K562 (cell line): ENCODE measurements at regions not wholly inside any gene's neighbourhood (a gene's known extent, or its start where the extent isn't known, plus 50 kb on each side); places are given as distances from the start of the nearest gene placed in this dataset.

ENCODE experiments used
- ATAC-seq: fragments of 200-7000 bp; cut with Tn5 transposase; 3 replicates; pipeline ENCODE4 v1.9.1; 2020; ENCODE audit warnings: moderate library complexity
- BruUV-seq: library from RNA; stranded (reverse); fragments of 400-500 nt; replicated peaks from 2 replicates; lab custom pipeline; 2021; lab: Mats Ljungman, UMichigan
- CTCF ChIA-PET: fragments of 300-600 bp; formaldehyde crosslinking; extraction: SDS; loops from one replicate; lab custom pipeline; 2021; ENCODE audit warnings: low intra/inter-chr PET ratio; lab: Yijun Ruan, JAX
- POLR2A ChIA-PET: fragments of 300-600, 350-650 bp; sonication (Branson Sonifier 250); formaldehyde crosslinking; extraction: SDS; loops from one replicate; lab custom pipeline; 2021; ENCODE audit warnings: antibody characterized with exemption, inconsistent platforms; lab: Yijun Ruan, JAX
- DNase-seq, 4 experiments: peaks; one replicate each; pipeline versions ENCODE4 v3.0.0 to v3.0.0-alpha.2; 2011 to 2018; ENCODE audit warnings: low spot score in 3 of 4, mixed read lengths in 3 of 4; ENCODE audit errors: extremely low read depth in 1 of 4
- FAIRE-seq: peaks from 2 replicates; lab custom pipeline; 2011; peaks lifted over from hg19 to GRCh38; lab: Jason Lieb, UNC
- H2AFZ ChIP-seq: 2 replicates; pipeline ENCODE4 v1.6.0; 2011; ENCODE audit warnings: low read depth, low read length, control low read depth, inconsistent platforms
- H3K27ac ChIP-seq: fragments of 200-600 bp; 3 replicates; pipeline ENCODE4 v1.8.0; 2011; ENCODE audit warnings: low read depth, mild to moderate bottlenecking, control low read depth, inconsistent platforms, low read length, moderate library complexity, mixed read lengths; ENCODE audit errors: extremely low read depth
- H3K27me3 ChIP-seq, 2 experiments: fragments of 300-600 bp in 1 of 2; 2 replicates in 1 of 2; 3 replicates in 1 of 2; pipeline versions ENCODE4 v1.6.0 to v1.8.0; 2011; ENCODE audit warnings: inconsistent platforms in 2 of 2, low read length in 2 of 2, mild to moderate bottlenecking in 1 of 2, mixed read lengths in 1 of 2, moderate library complexity in 1 of 2; ENCODE audit not compliant: control insufficient read depth in 2 of 2, insufficient read depth in 2 of 2
- H3K36me3 ChIP-seq: fragments of 300-600 bp; 3 replicates; pipeline ENCODE4 v1.8.0; 2011; ENCODE audit warnings: mild to moderate bottlenecking, low read length, inconsistent platforms; ENCODE audit not compliant: control insufficient read depth, insufficient read depth
- H3K4me1 ChIP-seq, 2 experiments: fragments of 200-600 bp in 1 of 2; replicated peaks in 1 of 2; 2 replicates in 1 of 2; 3 replicates in 1 of 2; pipeline versions ENCODE4 v1.5.1 to v1.8.0; 2011; ENCODE audit warnings: inconsistent platforms in 2 of 2, low read length in 2 of 2, mild to moderate bottlenecking in 1 of 2, mixed read lengths in 1 of 2, moderate library complexity in 1 of 2; ENCODE audit not compliant: control insufficient read depth in 2 of 2, insufficient read depth in 2 of 2
- H3K4me2 ChIP-seq: 2 replicates; pipeline ENCODE4 v1.6.1; 2011; ENCODE audit warnings: low read length, control low read depth, inconsistent platforms, mixed read lengths; ENCODE audit not compliant: insufficient read depth
- H3K4me3 ChIP-seq: fragments of 200-600 bp; sonication (generic), shearing (Covaris generic); 2 replicates; pipeline ENCODE4 v1.5.1; 2016; ENCODE audit warnings: control low read depth, inconsistent platforms
- H3K79me2 ChIP-seq: fragments of 200-600 bp; 3 replicates; pipeline ENCODE4 v1.8.0; 2011; ENCODE audit warnings: low read length, inconsistent platforms; ENCODE audit not compliant: control insufficient read depth, insufficient read depth
- H3K9ac ChIP-seq, 2 experiments: 2 replicates each; pipeline versions ENCODE4 v1.6.0 to v1.6.1; 2011; ENCODE audit warnings: low read depth in 2 of 2, low read length in 2 of 2, control low read depth in 1 of 2, inconsistent platforms in 1 of 2, mild to moderate bottlenecking in 1 of 2, mixed read lengths in 1 of 2; ENCODE audit not compliant: insufficient read depth in 1 of 2
- H3K9me1 ChIP-seq: one replicate; pipeline ENCODE4 v1.6.0; 2011; ENCODE audit warnings: inconsistent platforms, mild to moderate bottlenecking, low read length, moderate library complexity; ENCODE audit not compliant: control insufficient read depth, insufficient read depth
- H3K9me3 ChIP-seq: replicated peaks from 2 replicates; pipeline ENCODE4 v1.5.1; 2011; ENCODE audit warnings: low read depth, low read length, inconsistent platforms; ENCODE audit not compliant: control insufficient read depth, insufficient read depth
- H4K20me1 ChIP-seq: replicated peaks from 2 replicates; pipeline ENCODE4 v1.6.1; 2011; ENCODE audit warnings: low read length, inconsistent platforms, mixed read lengths; ENCODE audit not compliant: control insufficient read depth, insufficient read depth
- ARID1B ChIP-seq: fragments of 450-650 bp; IDR thresholded peaks from 2 replicates; pipeline ENCODE4 v1.6.1; 2016; ENCODE audit warnings: antibody characterized with exemption, mild to moderate bottlenecking, inconsistent platforms
- CBFA2T2 ChIP-seq: fragments of 450-650 bp; conservative IDR thresholded peaks from 2 replicates; pipeline ENCODE4 v1.6.1; 2017; ENCODE audit warnings: mild to moderate bottlenecking
- CBFA2T3 ChIP-seq: fragments of 450-650 bp; IDR thresholded peaks from 2 replicates; pipeline ENCODE4 v1.6.1; 2017
- FOS ChIP-seq: IDR thresholded peaks from 3 replicates; pipeline ENCODE4 v1.6.1; 2011; ENCODE audit not compliant: insufficient read length; ENCODE audit errors: extremely low read depth
- HMGN3 ChIP-seq: IDR thresholded peaks from 2 replicates; pipeline ENCODE4 v1.6.1; 2011; ENCODE audit warnings: borderline replicate concordance, low read depth, mild to moderate bottlenecking, mixed read lengths, low read length; ENCODE audit not compliant: insufficient read length; ENCODE audit errors: extremely low read depth
- KHSRP ChIP-seq: fragments of 450-650 bp; IDR thresholded peaks from 2 replicates; pipeline ENCODE4 v1.6.1; 2017
- MTA2 ChIP-seq: fragments of 450-650 bp; IDR thresholded peaks from 2 replicates; pipeline ENCODE4 v1.6.1; 2016; ENCODE audit warnings: low read depth
- MXD1 ChIP-seq: fragments of 250-450 bp; sonication (Bioruptor Pico); IDR thresholded peaks from 2 replicates; pipeline ENCODE4 v1.8.0; 2021; ENCODE audit warnings: borderline replicate concordance, mild to moderate bottlenecking, moderate library complexity; ENCODE audit not compliant: poor library complexity, severe bottlenecking
- NFIC ChIP-seq: fragments of 450-650 bp; IDR thresholded peaks from 2 replicates; pipeline ENCODE4 v1.6.1; 2017; ENCODE audit warnings: mild to moderate bottlenecking, inconsistent platforms
- SMARCA4 ChIP-seq: fragments of 450-650 bp; IDR thresholded peaks from 2 replicates; pipeline ENCODE4 v1.6.1; 2016
- TAF7 ChIP-seq: fragments of 450-650 bp; IDR thresholded peaks from 2 replicates; pipeline ENCODE4 v1.6.1; 2016; ENCODE audit warnings: missing genetic modification characterization, missing compliant biosample characterization
- VEZF1 ChIP-seq: fragments of 200-800 bp; sonication (Bioruptor generic); IDR thresholded peaks from 2 replicates; pipeline ENCODE4 v1.6.1; 2017; ENCODE audit warnings: missing genetic modification characterization, missing compliant biosample characterization
- ZBTB7A ChIP-seq: IDR thresholded peaks from 2 replicates; pipeline ENCODE4 v1.6.1; 2011; ENCODE audit warnings: low read depth, mild to moderate bottlenecking, low read length, moderate library complexity, borderline replicate concordance; ENCODE audit not compliant: control insufficient read depth
- ZFX ChIP-seq: sonication (generic); formaldehyde crosslinking; IDR thresholded peaks from 2 replicates; pipeline ENCODE4 v1.8.0; 2022; ENCODE audit warnings: mild to moderate bottlenecking, missing genetic modification reagents, moderate library complexity
- ZNF3 ChIP-seq: fragments of 250-450 bp; sonication (Bioruptor Pico); IDR thresholded peaks from 2 replicates; pipeline ENCODE4 v1.5.0; 2021; ENCODE audit warnings: mild to moderate bottlenecking, moderate library complexity
- ZNF717 ChIP-seq: fragments of 250-450 bp; sonication (Bioruptor Pico); IDR thresholded peaks from 2 replicates; pipeline ENCODE4 v1.5.0; 2021
- WGBS: fragments of 100-300 bp; shearing (Covaris generic); methylation state at CpG from one replicate; pipeline ENCODE4 v1.1.6; 2016; ENCODE audit warnings: low coverage, mixed read lengths; ENCODE audit not compliant: insufficient coverage; ENCODE audit errors: missing lambda C conversion rate; 5-methylcytosine and 5-hydroxymethylcytosine counted together
- in situ Hi-C: fragments of 300-500 bp; cut with MboI; formaldehyde crosslinking; loops from 4 replicates; pipeline ENCODE4 v1.15.0; 2018; ENCODE audit warnings: inconsistent platforms, mixed read lengths
- intact Hi-C: fragments of 100-400 bp; cut with micrococcal nuclease; formaldehyde crosslinking; loops from 2 replicates; pipeline ENCODE4 v1.14.2; 2022

GRCh38 chr12:105804591-105805265, 334.0 kb downstream of the NUAK1 start:
- CTCF ChIA-PET: no interaction called here
- intact Hi-C loops (no loop called here), in situ Hi-C loops (no loop called here)
- POLR2A ChIA-PET: no interaction called here
- no peak overlapping the region for H2AFZ ChIP-seq
- WGBS: 8% methylated on average over 5 of the region's 5 CpGs
- no peaks in the 10 kb centered on the region for H3K27me3 ChIP-seq
- H3K79me2 ChIP-seq: no peaks in the 10 kb centered on the region
- no peaks in the 10 kb centered on the region for H3K4me1 ChIP-seq
- no peak overlapping the region for H3K4me3 ChIP-seq
- BruUV-seq: no TSS peak
- no peak for DNase-seq
- no peak for TF ChIP-seq SMARCA4
- no peak for TF ChIP-seq HMGN3
- TF ChIP-seq ZFX (CRISPR knock-in tag): no peak
- TF ChIP-seq NFIC: peak; percentile 68
- H3K36me3 ChIP-seq: no peaks in the 10 kb centered on the region
- no peaks in the 10 kb centered on the region for H3K9me1 ChIP-seq
- H3K9me3 ChIP-seq: no peaks in the 10 kb centered on the region
- no peak overlapping the region for H3K9ac ChIP-seq
- H3K27ac ChIP-seq: no peak overlapping the region
- no peak for FAIRE-seq
- no peaks in the 10 kb centered on the region for H4K20me1 ChIP-seq
- no peak for ATAC-seq
- H3K4me2 ChIP-seq: no peak overlapping the region

- Histone ChIP-seq H2AFZ (no peak overlapping the region), H3K79me2 (no peaks in the 10 kb centered on the region), H3K27ac (no peak overlapping the region), H3K9me1 (no peaks in the 10 kb centered on the region), H3K27me3 (no peaks in the 10 kb centered on the region), H3K4me2 (no peak overlapping the region), H3K9me3 (no peaks in the 10 kb centered on the region), H3K4me3 (no peak overlapping the region), H3K9ac (no peak overlapping the region), H3K36me3 (no peaks in the 10 kb centered on the region), H3K4me1 (no peaks in the 10 kb centered on the region), H4K20me1 (no peaks in the 10 kb centered on the region)
- no TSS peak for BruUV-seq
- WGBS: 0% methylated on average over 4 of the region's 4 CpGs
- no peak for DNase-seq
- ChIA-PET CTCF (no interaction called here), POLR2A (no interaction called here)
- no peak for ATAC-seq
- in situ Hi-C loops: no loop called here
- intact Hi-C loops: no loop called here
- no peak for FAIRE-seq
- TF ChIP-seq ZNF717 (CRISPR knock-in tag) (no peak), ARID1B (no peak), MXD1 (CRISPR knock-in tag) (no peak), CBFA2T3 (no peak), TAF7 (tag) (no peak), CBFA2T2 (no peak), VEZF1 (CRISPR knock-in tag) (no peak), KHSRP (no peak), ZNF3 (CRISPR knock-in tag) (no peak), ZBTB7A (no peak), MTA2 (no peak), FOS (no peak)
Measured at GRCh38 chr12:105805730-105806399, 332.9 kb downstream of the NUAK1 start.
